ENCODE measurements at regions not wholly inside any gene's neighbourhood (a gene's known extent, or its start where the extent isn't known, plus 50 kb on each side); places are given as distances from the start of the nearest gene placed in this dataset.

- DNase-seq (no peak), ATAC-seq (no peak)
- Mint-ChIP-seq H3K36me3 (ENCODE audit: low read depth) (no peaks in the 10 kb centered on the region), H3K27me3 (no peaks in the 10 kb centered on the region), H3K4me1 (ENCODE audit: low read depth) (no peaks in the 10 kb centered on the region), H3K9me3 (no peaks in the 10 kb centered on the region), H3K4me3 (no peak overlapping the region), H3K27ac (no peak overlapping the region)
- CTCF ChIA-PET: no interaction called here
- intact Hi-C loops (cut with micrococcal nuclease): no loop called here
- TF ChIP-seq CTCF (IDR thresholded peaks at IDR 0.05): no peak
- POLR2A ChIA-PET: no interaction called here
Observed at GRCh38 chr10:57692255-57692980, 575.3 kb downstream of the IPMK start.

GRCh38 chr10:57689596-57690297, 577.9 kb downstream of the IPMK start:
- no peak for TF ChIP-seq CTCF (IDR thresholded peaks at IDR 0.05)
- no peaks in the 10 kb centered on the region for H3K4me1 Mint-ChIP-seq (ENCODE audit: low read depth)
- intact Hi-C loops (cut with micrococcal nuclease): no loop called here
- no peaks in the 10 kb centered on the region for H3K36me3 Mint-ChIP-seq (ENCODE audit: low read depth)
- DNase-seq (no peak), ATAC-seq (no peak)
- ChIA-PET CTCF (no interaction called here), POLR2A (no interaction called here)
- no peaks in the 10 kb centered on the region for H3K27me3 Mint-ChIP-seq
- no peak overlapping the region for H3K27ac Mint-ChIP-seq
- H3K9me3 Mint-ChIP-seq: no peaks in the 10 kb centered on the region
- H3K4me3 Mint-ChIP-seq: no peak overlapping the region

- Mint-ChIP-seq H3K36me3 (ENCODE audit: low read depth) (no peaks in the 10 kb centered on the region), H3K27ac (no peak overlapping the region), H3K4me3 (no peak overlapping the region), H3K4me1 (ENCODE audit: low read depth) (no peaks in the 10 kb centered on the region), H3K27me3 (no peaks in the 10 kb centered on the region), H3K9me3 (peaks cover 2% of the 10 kb centered on the region)
- ChIA-PET POLR2A (no interaction called here), CTCF (no interaction called here)
- intact Hi-C loops (cut with micrococcal nuclease): no loop called here
- TF ChIP-seq CTCF (IDR thresholded peaks at IDR 0.05): no peak
- ATAC-seq (no peak), DNase-seq (no peak)
Observed at GRCh38 chr10:57679916-57680315, 587.8 kb downstream of the IPMK start.

GRCh38 chr10:57675125-57675524, 592.6 kb downstream of the IPMK start:
- no peaks in the 10 kb centered on the region for H3K27me3 Mint-ChIP-seq
- DNase-seq: no peak
- intact Hi-C loops (cut with micrococcal nuclease): no loop called here
- no peak overlapping the region for H3K27ac Mint-ChIP-seq
- ChIA-PET POLR2A (no interaction called here), CTCF (interaction anchor here (1.5 kb wide), 1 partner anchor 17 kb away, joined by 3 read pairs; no protein-coding TSS in a partner anchor)
- no peak for ATAC-seq
- peaks cover 4% of the 10 kb centered on the region for H3K9me3 Mint-ChIP-seq
- no peaks in the 10 kb centered on the region for H3K4me1 Mint-ChIP-seq (ENCODE audit: low read depth)
- no peaks in the 10 kb centered on the region for H3K36me3 Mint-ChIP-seq (ENCODE audit: low read depth)
- no peak overlapping the region for H3K4me3 Mint-ChIP-seq
- no peak for TF ChIP-seq CTCF (IDR thresholded peaks at IDR 0.05)

- ATAC-seq: no peak
- Mint-ChIP-seq H3K9me3 (peaks cover 4% of the 10 kb centered on the region), H3K27ac (no peak overlapping the region), H3K27me3 (no peaks in the 10 kb centered on the region), H3K4me3 (no peak overlapping the region), H3K4me1 (ENCODE audit: low read depth) (no peaks in the 10 kb centered on the region), H3K36me3 (ENCODE audit: low read depth) (no peaks in the 10 kb centered on the region)
- TF ChIP-seq CTCF (IDR thresholded peaks at IDR 0.05): no peak
- ChIA-PET POLR2A (no interaction called here), CTCF (interaction anchor here (1.0 kb wide), 1 partner anchor 48 kb away, joined by 3 read pairs; no protein-coding TSS in a partner anchor)
- DNase-seq: no peak
- intact Hi-C loops (cut with micrococcal nuclease): no loop called here
Observed at GRCh38 chr10:57673446-57673960, 594.2 kb downstream of the IPMK start.

Data from activated CD8-positive, alpha-beta T cell treated with anti-CD3 and anti-CD28 coated beads for 36 hours (primary cell).